GM18873 (cell line): ENCODE measurements at regions not wholly inside any gene's neighbourhood (a gene's known extent, or its start where the extent isn't known, plus 50 kb on each side); places are given as distances from the start of the nearest gene placed in this dataset.

Source experiments
- ATAC-seq: cut with Tn5 transposase; IDR thresholded peaks from one replicate; pipeline ENCODE4 v1.9.1; 2021; ENCODE audit warnings: mild to moderate bottlenecking, moderate library complexity, moderate number of reproducible peaks; ENCODE audit not compliant: unreplicated experiment, low FRiP score

- no peak for ATAC-seq
Observed at GRCh38 chr13:75936791-75937190, 300.7 kb downstream of the LMO7 start.

DNA sequence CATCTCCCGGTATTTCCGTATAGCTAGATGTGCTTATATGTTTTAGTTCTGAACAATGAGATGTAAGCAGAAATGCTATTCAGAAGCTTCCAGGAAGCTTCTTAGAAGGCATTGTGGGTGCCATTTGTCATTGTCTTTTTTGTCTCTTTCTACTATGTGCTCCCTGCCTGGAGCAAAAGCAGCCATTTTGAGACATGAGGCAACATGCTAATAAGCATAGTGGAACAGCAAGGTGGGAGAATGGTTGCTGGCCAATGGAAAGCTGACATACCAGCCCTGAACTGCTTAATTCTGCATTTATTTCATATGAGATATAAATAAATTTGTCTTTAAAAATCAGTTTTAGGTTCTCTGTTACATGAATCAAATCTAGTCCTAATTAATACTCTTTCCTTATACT lies 299.7 kb downstream of the LMO7 start:
- no peak for ATAC-seq

DNA sequence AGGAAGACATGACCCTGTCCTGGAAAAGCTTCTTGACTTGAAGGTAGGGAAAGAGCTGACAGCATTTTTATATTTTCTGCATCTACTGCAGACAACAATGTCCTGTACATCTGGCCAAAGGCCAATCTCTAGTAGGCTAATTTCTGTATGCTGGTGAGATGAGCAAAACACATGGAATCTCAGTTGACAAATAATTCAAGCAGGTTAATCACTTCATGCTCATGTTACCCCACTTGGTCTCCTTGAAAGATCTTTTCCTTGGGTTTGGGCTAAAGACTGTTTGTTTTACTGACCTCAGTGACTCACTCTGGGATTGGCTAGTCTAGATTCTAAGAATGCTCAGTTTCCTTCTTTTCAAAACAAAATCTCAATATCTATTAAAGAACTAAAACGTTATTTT lies 298.8 kb downstream of the LMO7 start:
- ATAC-seq, result no peak

GRCh38 chr13:75932636-75933035 lies 296.5 kb downstream of the LMO7 start:
- ATAC-seq, result no peak

DNA sequence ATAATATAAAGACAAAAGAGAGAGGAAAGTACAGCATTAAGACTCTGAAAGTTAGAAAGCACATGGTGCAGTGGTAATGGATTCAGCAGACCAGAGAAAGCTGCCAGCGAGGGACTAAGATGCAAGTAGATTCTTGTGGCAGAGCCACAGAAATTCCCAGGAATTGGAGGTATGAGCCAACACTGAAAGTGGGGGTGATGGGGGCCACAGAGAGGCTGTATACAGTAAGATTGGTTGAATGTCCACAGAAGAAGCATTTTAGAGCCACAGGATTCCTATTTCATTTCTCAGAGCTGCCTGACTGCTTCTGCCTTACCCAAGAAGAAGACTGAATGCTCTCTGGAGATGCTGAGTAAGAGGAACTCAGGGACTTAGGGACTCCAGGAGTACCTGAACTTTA lies 295.0 kb downstream of the LMO7 start:
- ATAC-seq, result no peak

DNA sequence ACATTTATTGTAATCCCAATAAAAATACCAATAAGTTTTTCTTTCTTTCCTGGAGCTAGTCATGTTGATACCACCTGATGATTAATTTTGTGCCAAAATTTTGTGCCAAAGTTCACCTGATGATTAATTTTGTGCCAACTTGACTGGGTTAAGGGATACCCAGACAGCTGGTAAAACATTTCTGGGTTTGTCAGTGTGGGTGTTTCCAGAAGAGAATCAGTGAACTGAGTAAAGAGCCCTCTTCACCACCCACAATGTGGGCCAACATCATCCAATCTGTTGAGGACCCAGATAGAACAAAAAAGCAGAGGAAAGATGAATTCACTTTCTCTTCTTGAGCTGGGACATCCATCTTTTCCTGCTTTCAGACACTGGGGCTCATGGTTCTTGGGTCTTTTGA lies 292.9 kb downstream of the LMO7 start:
- ATAC-seq, result no peak

- ATAC-seq, result no peak
Observed at GRCh38 chr13:75927183-75927669, 291.1 kb downstream of the LMO7 start.

GRCh38 chr13:75920536-75920935 lies 284.4 kb downstream of the LMO7 start:
- ATAC-seq, result no peak

DNA sequence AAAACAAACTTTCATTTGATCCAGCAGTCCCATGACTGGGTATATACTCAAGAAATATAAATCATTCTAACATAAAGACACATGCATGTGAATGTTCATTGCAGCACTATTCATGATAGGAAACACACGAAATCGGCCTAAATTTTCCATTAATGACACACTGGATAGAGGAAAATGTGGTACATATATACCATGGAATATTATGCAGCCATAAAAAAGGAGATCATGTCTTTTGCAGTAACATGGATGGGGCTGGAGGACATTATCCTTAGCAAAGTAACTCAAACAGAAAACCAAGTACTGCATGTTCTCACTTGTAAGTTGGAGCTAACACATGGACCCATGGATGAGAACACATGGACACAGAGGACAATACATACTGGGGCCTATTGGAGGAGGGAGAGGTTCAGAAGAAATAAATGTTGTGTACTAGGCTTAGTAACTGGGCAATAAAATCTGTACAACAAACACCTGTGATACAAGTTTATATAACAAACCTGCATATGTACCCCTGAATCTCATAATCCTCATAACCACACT lies 283.6 kb downstream of the LMO7 start:
- ATAC-seq, result no peak

DNA sequence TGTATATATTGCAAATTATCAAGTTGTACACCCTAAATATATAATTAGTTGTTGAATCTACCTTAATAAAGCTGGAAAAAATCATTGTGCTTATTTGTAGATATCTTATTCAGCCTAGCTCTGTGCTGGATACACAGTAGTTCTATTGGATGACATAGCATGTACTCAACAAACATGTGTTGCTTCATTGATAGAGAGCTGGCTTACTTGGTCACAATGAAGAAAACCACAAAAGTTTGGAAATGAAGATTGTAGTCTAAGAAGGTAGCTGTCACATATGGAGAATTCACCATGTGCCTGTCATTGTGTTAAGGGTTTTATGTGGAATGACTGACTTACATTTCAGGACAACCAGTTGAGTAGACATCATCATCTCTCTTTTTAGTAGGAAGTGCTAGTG lies 278.9 kb downstream of the LMO7 start:
- no peak for ATAC-seq

- ATAC-seq, result no peak
Observed at GRCh38 chr13:75913925-75914324, 277.8 kb downstream of the LMO7 start.

DNA sequence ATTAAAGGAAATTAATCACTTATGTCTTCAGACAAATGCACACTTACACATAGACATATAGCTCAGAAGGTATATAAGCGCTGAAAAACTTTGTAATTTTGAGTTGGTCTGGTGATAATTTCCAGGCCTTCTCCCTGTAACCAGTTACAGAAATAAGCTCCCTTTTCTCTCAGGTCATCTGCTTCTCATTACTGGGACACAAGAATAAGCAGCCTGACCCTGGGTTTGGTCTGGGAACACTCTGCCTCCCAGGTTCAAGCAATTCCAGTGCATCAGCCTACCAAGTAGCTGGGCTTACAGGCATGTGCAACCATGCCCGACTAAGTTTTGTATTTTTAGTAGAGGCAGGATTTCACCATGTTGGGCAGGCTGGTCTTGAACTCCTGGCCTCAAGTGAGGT lies 274.5 kb downstream of the LMO7 start:
- ATAC-seq, result no peak
